GM19467 (cell line): ENCODE measurements at regions not wholly inside any gene's neighbourhood (a gene's known extent, or its start where the extent isn't known, plus 50 kb on each side); places are given as distances from the start of the nearest gene placed in this dataset.
"Not testable (repeated sequence)": the region's sequence is repeated elsewhere in the genome, so short reads cannot be mapped to it uniquely, and the experiment has no call there.

Experiments
- ATAC-seq: cut with Tn5 transposase; IDR thresholded peaks from one replicate; pipeline ENCODE4 v1.9.1; 2021; ENCODE audit warnings: mild to moderate bottlenecking, moderate library complexity; ENCODE audit not compliant: unreplicated experiment

DNA sequence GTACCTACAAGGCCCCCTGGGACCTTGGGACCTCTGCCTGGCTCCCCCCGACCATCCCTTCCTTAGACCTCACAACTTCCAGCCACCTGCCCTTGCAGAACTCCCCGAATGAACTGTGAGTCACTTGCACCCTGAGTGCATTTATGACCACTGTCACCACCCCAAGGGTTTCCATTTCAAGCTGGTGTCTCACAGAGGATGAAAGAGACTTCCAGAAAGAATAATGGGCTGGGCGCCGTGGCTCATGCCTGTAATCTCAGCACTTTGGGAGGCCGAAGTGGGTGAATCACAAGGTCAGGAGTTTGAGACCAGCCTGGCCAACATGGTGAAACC lies 124.5 kb upstream of the CIBAR2 start:
- ATAC-seq: no peak

DNA sequence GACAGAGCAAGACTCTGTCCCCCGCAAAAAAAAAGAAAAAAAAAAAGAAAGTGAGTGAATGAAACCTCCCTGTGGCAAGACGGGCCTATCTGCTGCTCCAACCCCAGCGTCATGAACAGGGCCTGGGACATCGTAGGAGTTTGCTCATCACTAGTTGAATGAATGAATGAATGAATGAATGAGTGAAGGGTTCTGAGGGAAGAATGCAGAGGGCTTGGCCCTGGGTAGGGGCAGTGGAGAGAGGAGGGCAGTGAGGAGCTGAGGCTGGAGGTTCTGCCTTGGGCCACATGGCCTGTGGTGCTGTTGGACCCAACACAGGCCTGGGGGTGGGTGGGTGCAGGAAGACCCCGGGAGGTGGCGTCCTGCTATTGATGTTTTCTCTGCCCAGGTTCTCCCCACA lies 125.5 kb upstream of the CIBAR2 start:
- no peak for ATAC-seq

DNA sequence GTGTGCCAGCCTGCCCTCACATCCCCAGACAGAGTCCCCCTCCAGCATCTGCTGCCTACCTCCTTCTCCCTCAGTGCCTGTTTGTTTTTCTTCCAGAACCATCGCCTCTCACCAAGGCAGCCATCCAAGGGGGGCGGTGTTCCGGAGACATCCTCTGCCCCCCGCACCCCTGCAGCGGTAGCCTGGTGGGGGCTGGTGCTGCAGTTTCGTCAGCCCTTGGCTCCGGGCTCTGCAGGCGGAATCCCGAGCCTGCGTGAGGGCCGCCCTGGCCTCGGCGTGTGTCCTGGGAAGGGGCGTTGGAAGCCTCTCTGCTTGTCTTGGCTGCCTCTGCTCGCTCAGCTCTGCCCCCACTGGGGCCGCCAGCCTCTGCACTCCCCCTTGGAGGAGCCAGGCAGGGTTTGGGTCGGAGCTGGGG lies 126.0 kb upstream of the CIBAR2 start:
- no peak for ATAC-seq

DNA sequence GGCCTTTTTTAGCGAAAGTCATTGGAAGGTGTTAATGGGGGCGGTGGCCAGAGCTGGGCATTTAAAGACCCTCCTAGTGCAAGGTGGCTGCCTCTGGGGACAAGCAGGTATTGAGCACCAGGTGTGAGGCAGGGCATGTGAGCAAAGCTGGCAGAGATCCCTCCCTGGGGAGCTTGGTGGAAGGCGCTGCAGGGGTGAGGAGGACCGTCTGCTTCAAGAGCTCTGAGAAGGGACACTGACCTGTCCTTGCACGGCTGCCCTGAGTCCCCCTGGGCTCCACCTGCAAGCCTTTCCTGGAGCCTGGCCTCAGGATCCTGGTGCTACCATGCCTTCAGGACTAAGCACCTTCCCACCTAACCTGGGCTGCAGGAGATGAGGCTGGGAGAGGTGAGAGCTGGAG lies 127.0 kb upstream of the CIBAR2 start:
- no peak for ATAC-seq

DNA sequence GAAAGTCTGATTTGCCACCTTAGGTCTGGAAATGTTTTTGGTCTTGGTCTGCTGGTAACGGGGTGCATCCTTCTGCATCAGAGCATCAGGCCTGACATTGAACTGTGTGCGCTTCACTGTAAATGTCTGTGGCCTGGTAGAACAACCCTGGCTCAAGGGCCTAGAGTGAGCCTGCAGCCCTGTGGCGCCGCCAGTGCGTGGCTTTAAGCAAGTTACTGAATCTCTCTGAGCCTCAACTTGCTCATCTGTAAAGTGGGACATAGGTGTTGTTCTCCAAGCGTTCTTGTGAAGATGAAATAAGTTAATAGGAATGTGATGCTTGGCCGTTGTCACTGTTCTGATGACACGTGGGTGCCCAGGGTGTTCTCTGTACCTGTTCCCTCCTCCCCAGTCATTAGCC lies 127.6 kb upstream of the CIBAR2 start:
- no peak for ATAC-seq

DNA sequence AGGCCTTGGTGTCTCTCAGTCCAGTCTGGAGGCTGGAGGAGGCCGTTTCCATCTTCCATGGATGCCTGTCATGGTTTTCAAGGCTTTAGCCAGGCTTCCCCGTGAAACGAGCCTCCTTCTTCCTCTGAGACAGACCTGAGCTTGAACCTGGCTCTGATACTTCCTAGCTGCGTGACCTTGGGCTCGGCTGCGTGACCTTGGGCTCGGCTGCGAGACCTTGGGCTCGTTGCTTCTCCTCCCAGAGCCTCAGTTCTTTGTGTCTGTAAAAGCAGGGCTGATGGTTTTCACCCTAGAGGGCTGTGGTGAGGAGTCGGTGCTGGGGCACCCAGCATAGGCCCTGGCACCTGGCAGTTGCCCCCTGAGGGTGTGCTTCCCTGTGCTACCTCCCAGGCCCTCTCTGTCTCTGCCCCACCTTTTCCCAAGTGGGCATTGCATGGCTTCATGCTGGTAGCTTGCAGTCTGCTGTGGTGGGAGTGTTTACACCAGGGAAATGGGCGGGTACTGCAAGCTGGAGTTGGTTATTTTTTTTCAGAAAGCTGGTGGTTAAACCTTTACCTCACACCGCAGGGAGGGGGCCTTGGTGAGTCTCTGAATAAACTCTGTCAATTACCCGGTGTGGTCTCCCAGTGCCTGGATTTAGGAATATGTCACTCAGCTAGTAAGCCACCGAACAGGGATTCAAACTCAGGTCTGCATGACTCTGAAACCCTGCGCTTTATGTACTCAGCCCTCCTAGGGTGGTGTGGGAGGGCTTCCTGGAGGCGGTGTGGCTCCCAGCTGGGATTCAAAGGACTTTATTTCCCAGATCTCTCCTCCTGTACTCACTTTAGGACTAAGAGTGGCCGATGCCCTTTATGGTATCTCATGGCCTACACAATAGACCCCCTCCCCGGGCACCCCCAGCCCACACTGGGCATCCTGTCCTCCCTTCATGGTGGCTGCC lies 129.0 kb upstream of the CIBAR2 start:
- ATAC-seq: no peak

DNA sequence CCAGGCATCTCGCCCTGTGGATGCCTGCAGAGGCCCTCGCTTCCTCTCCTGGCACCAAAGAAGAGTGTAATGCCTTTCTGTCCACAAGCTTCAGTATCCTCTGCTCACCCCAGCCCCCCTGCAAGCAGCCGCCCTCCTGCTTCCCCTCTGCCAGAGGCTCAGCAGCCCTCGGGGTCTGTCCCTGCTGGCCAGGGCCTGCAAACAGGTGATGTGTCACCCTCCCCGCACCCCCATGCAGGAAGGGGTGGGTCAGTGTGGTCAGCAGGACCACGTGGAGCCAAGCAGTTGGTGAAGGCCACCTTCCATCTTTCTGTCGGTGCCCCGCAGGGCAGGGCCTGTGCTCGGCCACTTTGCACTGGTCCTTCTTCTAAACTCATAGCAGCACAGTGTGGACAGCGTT lies 129.9 kb upstream of the CIBAR2 start:
- ATAC-seq: no peak

DNA sequence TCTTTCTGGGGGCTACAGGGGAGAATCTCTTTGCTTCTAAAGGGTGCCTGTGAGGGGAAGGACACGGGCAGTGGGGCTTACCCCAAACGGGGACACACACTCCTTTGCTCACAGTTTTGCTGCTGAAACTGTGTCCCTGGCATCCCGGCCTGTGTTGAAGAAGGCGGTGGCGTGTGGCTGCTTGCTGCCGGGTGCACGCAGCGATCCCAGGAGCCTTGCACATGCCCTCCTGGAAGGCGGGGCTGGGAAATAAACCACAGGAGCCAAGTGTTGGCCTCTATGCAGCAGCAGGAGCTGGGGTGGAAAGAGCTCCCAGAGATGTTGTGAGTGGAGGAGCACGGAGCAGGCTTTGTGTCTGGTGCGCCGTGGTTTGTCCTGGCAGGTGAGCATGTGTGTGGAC lies 131.0 kb upstream of the CIBAR2 start:
- ATAC-seq: no peak

DNA sequence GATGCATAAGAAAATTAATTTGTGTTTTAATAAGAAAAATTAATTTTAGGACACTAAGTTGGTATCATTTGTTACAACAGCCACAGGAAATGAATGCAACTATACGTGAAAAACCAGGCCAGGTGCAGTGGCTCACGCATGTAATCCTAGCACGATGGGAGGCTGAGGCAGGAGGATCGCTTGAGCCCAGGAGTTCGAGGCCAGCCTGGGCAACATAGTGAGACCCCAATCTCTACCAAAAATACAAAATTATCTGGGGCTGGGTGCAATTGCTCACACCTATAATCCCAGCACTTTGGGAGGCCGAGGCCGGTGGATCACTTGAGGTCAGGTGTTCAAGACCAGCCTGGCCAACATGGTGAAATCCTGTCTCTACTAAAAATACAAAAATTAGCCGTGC lies 132.2 kb upstream of the CIBAR2 start:
- ATAC-seq: not testable (repeated sequence)

DNA sequence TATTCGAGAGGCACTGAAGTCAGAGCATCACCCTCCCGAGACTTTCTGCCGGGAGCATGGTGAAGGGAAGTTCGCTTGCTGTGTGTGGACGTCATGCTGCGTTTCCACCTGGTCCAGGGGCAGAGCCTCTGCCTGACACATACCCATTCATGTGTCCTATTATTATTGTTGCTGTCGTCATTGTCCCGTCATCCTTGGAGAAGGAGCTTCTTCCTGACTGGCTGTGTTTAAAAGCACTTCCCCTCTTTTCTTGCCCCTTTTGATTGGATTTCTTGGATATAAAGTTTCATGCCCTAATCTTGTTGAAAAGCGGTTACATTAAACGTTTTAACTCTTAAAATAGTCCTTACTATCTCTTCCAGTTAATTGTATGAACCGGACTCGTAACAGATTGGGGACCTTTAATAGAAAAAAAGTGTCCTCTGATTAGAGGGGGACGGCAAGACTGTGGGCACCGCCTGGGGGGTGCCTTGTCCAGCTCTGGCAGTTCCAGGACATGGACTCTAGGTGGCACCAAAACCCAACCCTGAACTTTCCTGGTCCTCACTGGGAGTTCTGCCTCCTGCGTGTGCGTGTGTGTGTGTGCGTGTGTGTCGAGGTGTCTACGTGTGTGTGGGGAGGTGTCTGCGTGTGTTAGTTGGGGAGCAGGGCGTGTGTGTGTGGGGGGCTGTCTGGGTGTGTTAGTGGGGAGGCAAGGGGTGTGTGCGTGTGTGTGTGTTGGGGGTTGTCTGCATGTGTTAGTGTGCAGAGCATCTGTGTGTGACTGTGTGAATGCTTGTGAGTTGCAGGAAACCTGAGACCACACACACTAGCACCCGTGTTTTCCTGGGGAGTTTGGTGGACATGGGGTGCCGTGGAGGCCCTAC lies 133.3 kb upstream of the CIBAR2 start:
- ATAC-seq: no peak

DNA sequence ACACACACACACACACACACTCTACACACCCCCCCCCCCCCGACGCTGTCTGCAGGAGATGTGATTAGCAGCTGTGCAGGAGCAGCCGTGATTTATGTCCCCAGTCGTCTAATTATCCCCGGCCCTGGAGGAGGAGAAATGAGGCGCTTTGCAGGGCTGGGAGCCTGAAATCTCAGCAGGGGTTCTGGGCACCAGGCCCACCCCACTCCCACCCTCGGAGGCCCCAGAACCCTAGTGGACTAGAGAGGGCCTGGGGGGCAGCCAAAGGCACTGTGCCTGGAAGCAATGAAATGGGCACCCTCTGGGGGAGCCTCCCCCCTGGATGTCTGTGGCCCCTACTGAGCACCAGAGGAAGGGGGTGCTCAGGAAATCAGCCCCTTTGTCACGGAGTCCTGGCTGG lies 134.2 kb upstream of the CIBAR2 start:
- ATAC-seq: no peak

DNA sequence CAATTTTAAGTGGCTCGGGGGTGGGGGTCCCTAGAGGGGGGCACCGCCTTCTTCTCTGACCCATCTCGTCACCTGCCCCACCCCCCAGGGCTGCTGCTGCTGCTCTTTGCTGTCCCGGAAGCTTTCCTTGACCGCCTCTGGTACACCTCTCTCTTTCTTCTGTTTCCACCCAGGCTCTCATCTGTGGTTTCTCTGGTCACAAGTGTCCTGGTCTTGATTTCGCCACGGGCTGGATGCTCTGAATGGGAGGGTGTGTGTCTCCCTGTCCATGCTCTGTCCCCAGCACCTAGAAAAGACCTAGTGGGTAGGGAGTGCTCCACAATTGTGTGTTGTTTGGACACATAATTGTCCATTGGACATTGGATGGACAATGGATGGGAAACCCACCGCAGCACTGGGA lies 134.7 kb upstream of the CIBAR2 start:
- ATAC-seq: no peak

DNA sequence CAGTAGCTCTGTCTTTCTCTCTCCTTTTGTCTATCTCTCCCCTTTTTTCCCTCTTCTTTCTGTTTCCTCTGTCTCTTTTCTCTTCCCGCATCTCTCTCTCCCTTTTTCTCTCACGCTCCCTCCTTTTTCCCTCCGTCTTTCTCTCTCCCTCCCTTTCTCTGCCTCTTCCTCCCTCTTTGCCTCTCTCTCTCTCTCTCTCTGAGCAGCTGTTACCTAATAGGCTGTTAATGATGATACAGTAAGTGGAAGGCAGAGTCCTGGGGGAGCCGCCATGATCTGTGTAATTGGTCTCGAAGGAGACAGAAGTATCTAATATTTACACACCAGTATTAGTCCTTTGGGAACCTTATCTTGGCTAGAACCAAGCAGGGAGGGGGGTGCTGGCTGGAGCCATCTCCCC lies 136.1 kb upstream of the CIBAR2 start:
- ATAC-seq: no peak

DNA sequence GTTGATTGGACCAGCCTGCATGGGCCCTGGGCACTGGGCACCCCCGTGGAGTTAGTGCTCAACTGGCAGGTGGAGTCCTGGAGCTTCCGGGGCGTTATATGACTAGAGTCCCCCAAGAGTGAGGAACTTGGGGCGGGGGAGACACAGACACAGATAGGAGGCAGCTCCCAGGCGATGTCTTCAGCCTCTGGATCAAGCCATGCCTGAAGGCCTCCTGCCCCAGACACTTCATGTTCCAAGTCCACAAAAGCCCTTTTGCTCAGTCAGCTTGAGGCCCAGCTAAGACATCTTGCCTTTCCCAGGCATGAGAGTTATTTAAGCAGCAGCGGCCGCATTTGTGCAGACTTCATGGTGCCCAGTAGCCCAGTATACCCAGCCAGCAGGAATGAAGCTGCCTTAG lies 136.6 kb upstream of the CIBAR2 start:
- no peak for ATAC-seq

DNA sequence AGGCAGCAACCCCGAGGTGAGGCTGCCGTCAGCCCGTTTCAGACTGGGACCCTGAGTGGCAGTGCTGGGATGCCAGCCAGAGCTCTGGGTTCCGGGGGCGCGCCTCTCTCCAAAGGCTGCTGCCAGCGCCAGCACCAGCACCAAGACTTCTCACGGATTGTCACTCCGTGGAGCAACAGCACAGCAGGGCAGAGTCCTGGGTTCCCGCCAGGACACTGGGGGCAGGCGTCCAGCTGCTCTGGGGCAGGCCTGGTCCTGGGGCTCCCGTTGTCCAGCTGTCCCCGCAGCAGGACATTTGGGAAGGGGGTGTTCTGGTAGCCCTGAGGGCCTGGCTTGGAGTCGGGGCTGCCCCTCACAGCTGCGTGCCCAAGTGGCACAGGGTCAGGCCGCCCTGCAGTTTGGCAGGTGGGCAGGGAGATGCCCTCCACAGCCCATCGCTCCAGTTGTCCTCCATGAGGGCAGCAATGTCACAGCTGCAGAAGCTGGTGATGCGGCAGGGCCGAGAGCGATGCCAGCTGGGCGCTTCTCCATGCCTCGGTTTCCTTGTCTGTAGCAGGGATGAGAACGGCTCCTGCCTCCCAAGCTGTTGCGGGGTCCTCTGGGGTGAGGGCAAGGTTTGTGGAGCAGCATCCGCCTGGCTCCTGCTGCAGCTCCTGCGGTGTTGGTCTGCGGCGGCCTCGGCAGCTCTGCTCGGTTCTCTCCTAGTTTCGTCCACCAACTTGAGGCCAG lies 137.3 kb upstream of the CIBAR2 start:
- no peak for ATAC-seq

DNA sequence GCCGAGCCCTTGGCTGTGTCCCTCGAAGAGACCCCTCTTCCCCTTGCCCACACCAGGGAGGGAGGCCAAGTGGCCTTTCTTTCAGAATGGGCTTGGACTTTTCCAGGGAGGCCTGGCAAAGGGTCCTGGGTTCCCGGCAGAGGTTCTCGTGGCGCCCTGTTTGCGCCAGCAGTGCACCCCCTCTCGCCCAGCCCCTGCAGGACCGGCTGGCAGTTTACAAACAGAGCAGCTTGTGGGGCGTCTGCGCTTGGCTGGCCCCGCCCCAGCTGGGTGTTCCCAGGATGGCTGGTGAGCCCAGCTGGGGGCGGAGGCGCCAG lies 137.8 kb upstream of the CIBAR2 start:
- ATAC-seq: no peak

DNA sequence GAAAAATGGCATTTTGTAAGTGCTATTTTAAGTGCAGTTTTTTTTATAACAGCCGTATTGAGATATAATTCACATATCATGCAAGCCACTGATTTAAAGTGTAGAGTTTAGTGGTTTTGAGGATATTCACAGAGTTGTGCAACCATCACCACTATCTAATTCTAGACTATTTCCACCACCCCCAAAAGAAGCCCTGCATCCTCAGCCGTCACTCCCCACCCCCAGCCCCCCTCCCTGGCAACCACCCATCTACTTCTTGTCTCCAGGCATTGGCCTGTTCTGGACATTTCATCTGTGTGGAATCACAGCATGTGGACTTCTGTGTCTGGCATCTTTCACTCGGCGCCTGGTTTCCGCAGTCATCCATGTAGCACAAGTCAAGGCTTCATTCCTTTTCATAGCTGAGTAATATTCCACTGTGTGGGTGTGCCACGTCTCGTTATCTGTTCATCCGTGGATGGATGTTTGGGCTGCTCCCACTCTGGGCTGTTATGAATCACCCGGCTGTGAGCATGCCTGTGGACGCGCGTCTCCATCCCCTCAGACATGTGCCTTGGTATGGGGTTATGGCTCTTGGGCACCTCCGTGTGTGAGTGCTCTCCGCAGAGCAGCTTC lies 138.4 kb upstream of the CIBAR2 start:
- ATAC-seq: no peak

DNA sequence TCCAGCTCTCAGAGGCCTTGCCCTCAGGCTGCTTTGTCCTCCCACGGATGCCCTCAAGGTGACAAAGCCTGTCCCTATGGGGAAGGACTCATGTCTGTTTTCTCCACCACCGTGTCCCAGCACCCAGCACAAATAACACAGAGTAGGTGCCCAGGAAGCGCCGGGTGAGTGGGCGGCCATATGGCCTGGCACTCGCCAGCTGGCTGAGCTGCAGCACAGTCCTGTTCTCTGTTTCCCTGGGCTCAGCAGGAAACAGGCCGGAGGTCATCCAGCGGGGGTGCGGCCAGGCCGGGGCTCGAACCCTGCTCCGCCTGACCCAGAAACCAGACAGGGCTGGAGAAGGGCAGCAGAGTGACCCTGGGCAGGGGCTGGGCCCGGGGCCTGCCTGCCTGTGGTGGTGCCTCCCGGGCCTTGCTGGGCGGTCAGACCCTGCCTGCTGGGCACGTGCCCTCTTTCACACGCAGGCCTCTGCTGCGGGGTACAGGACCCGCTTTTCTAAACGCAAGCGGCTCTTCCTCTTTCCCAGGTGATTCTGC lies 139.0 kb upstream of the CIBAR2 start:
- ATAC-seq: no peak

DNA sequence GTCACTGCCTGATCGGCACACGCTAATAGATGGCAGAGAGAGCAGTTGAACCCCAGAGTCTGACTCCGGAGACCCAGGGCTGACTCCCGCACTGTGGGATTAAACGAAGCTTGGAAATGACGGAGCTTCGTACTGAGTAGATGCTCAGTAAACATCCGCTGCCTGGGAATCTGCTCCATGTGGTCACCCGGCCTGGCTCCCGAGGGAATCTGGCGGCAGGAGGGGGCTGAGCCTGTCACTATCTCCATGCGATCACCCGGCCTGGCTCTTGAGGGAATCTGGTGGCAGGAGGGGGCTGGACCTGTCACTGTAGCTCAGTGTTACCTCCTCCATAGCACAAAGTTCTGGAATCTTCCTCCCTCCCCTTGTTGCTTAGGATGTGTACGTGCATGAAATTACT lies 139.7 kb upstream of the CIBAR2 start:
- no peak for ATAC-seq

DNA sequence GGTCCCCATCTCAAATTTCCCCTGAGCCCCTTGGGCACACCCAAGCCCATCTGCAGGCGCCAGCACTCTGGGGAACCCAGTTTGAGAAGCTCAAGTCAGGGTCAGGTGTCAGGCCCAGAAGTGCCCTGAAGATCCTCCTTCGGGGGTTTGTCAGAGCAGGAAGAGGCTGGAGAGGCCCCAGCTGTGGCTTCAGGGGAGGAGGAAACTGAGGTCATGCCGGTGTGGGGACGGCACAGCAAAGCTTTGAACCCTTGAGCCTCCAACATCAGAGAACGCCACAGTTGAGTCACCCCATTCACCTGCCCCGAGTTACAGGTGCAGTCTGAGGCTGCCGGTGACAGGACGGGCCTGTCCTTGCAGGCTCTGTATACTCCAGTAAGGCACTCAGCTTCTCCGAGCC lies 140.2 kb upstream of the CIBAR2 start:
- ATAC-seq: no peak
